ENCODE measurements at regions not wholly inside any gene's neighbourhood (a gene's known extent, or its start where the extent isn't known, plus 50 kb on each side); places are given as distances from the start of the nearest gene placed in this dataset.
"Not testable (repeated sequence)": the region's sequence is repeated elsewhere in the genome, so short reads cannot be mapped to it uniquely, and the experiment has no call there.

DNA sequence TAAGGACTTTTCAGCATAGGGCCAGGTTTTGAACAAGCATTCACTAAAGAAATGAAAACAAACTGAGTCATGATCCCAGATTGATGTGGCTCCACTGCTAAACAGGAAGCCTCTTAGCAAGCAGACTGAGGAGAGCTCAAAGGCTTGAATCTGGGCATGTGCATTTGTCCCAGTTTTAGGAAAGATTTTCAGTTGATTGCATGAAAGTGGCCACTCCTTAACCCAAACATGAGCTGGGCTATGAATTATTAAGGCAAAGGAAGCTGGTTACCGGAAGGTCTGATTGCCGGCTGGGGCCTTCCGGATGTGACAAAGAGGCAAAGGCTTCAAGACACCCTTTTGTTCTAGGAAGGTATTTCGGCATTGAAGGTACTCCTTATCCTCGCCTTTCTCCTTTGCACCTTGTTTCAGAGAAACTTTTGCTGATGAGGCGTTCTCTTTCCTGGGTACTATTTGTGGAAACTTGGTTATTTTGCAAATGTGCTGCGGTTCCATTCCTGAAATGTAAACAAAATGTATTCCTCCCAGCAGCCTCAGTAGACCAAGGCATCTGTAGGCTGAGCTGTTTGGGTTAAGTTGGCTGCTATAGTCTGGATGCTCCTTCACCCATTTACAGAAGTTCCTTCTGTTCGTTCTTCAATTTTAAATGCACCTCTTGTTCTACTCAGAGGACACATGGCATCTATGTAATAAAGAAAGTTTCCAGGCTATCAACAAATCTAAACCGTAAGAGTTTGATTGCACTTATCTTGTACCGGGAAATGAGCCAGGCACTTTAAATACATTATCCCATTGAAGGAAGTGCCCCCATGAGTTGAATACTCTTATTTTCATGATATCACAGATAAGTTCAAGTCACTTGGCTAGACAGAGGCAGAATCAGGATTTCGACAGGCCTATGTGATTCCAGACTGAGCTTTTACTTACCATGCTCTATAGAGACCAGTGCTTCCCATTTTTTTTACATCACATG is 115.6 kb upstream of the METAP2 start:
- TF ChIP-seq GATA1 (IDR thresholded peaks at IDR 0.05; ENCODE audit: low read depth, low read length) = no peak
- TF ChIP-seq POLR2A (IDR thresholded peaks at IDR 0.05; ENCODE audit: low read length) = no peak
- DNase-seq = no peak

DNA sequence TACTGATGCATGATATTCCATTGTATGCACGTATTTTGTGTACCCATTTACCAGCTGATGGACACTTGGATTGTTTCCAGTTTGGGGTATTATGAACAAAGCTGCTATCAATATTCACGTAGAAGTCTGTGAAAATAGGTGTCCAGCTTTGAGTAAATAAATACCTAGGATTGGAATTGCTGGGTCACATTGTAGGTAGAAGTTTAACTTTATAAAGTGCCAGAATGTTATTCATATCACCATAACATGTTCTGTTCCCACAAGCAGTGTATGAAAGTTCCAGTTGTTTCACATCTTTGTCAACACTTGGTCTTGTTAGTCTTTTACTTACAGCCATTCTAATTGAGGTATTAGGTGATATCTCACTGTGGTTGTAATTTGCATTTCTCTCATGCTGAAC is 108.0 kb upstream of the METAP2 start:
- no peak for TF ChIP-seq POLR2A (IDR thresholded peaks at IDR 0.05; ENCODE audit: low read length)
- TF ChIP-seq GATA1 (IDR thresholded peaks at IDR 0.05; ENCODE audit: low read depth, low read length) = no peak
- DNase-seq = no peak

- TF ChIP-seq GATA1 (IDR thresholded peaks at IDR 0.05; ENCODE audit: low read depth, low read length) = no peak
- TF ChIP-seq POLR2A (IDR thresholded peaks at IDR 0.05; ENCODE audit: low read length) = no peak
- DNase-seq = no peak
Observed at GRCh38 chr12:95368931-95369330, 105.0 kb upstream of the METAP2 start.

GRCh38 chr12:95371571-95371970 is 102.4 kb upstream of the METAP2 start:
- DNase-seq = no peak
- TF ChIP-seq GATA1 (IDR thresholded peaks at IDR 0.05; ENCODE audit: low read depth, low read length) = no peak
- no peak for TF ChIP-seq POLR2A (IDR thresholded peaks at IDR 0.05; ENCODE audit: low read length)

DNA sequence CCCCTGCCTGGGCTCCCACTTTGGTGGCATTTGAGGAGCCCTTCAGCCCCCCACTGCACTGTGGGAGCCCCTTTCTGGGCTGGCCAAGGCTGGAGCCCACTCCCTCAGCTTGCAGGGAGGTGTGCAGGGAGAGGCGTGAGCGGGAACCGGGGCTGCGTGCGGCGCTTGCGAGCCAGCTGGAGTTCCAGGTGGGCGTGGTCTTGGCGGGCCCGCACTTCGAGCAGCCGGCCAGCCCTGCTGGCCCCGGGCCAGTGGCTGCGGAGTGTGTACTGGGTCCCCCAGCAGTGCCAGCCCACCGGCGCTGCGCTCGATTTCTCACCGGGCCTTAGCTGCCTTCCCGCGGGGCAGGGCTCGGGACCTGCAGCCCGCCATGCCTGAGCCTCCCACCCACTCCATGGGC is 94.5 kb upstream of the METAP2 start:
- not testable (repeated sequence) for DNase-seq

- DNase-seq = not testable (repeated sequence)
Observed at GRCh38 chr12:95380334-95380733, 93.6 kb upstream of the METAP2 start.

DNA sequence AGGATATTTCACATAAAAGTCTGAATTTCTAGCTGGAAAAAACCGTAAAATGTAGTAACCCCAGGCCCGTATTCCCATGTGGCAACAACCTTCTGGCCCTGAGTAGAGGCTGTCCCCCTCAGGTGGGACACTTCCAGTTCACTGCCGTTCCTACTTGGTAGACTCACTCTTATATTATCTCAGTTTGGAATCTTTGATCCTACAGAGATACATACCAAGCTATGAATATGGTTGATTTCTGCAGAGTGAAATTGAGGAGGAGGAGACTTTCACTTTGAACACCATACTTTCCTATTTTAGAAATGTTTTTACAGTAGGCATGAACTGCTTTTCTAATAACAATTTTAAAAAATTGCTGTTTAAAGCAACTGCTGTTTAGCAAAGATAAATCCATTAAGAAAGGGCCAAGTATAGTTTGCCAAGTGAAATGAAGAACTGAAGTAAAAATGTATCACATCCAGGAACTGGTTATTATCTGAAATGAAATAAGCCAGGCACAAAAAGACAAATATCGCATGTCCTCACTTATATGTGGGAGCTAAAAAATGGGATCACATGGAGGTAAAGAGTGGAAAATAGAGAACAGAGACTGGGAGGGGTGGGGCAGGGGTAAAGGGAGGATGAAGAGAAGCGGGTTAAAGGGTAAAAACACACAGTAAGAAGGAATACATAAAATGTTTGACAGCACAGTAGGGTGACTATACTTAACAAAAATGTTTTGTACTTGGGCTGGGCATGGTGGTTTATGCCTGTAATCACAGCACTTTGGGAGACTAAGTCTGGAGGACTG is 92.8 kb upstream of the METAP2 start:
- DNase-seq = no peak
- no peak for TF ChIP-seq POLR2A (IDR thresholded peaks at IDR 0.05; ENCODE audit: low read length)
- no peak for TF ChIP-seq GATA1 (IDR thresholded peaks at IDR 0.05; ENCODE audit: low read depth, low read length)

DNA sequence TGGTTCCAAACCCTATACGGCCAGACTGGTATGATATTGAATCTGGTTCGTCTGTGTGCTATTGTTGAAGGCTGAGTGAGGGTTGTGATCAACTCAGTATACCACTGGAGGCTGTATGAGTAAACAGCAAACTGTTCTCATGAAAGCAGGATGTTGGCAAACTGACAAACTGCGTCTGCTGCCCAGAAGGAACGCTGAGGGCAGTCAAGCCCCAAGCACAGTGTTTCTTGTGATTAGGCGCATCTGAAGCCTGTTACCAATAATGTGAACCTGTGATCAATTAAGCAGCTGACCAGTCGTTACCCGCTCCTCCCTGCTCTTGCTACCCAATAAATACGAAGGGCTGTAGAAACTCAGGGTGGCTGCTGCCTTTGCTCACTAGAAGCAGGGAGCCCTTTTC is 90.0 kb upstream of the METAP2 start:
- not testable (repeated sequence) for DNase-seq

GRCh38 chr12:95384785-95385184 is 89.2 kb upstream of the METAP2 start:
- no peak for DNase-seq

DNA sequence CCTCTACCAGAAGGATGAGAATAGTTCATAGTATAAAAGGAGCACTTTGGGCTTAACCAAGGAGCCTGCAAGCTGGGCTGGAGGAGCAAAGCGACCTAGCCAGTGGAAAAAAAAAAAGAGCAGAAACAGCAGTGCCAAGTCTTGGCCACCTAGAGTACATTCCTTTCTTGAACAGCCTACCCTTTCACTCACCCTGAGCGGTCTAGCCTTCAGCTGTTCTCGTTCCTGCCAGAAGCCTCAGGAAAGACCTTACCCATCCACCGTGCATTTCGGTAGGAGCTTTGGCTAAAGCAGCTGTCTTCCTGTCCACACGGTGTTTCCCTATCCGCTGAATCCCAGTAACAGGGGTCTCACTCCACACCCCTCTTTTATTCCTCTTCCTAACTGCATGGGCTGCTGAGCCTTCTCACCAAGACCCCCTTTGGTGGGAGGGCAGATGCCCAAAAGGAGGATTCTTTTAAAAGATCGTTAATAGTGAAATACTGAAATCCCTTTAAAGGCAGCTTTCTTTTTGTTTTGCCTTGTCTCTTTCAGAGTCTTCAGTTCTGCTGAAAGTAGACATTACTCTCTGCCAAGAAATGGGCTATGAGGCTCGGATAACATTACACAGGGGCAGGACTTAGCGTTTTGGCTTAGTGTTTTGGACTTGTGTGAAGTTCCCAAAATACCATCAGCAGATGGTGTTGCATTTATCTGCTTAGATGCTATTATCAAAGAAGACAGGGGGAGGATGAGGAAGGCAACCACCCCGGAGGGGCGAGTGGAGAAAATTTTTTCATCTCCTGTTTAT is 88.5 kb upstream of the METAP2 start:
- TF ChIP-seq POLR2A (IDR thresholded peaks at IDR 0.05; ENCODE audit: low read length) = peak; percentile 32
- no peak for TF ChIP-seq GATA1 (IDR thresholded peaks at IDR 0.05; ENCODE audit: low read depth, low read length)
- DNase-seq = peak; percentile 71 to 84

More at GRCh38 chr12:95384785-95385184, 89.2 kb upstream of the METAP2 start:
- no peak for TF ChIP-seq GATA1 (IDR thresholded peaks at IDR 0.05; ENCODE audit: low read depth, low read length)
- no peak for TF ChIP-seq POLR2A (IDR thresholded peaks at IDR 0.05; ENCODE audit: low read length)

- TF ChIP-seq POLR2A (IDR thresholded peaks at IDR 0.05; ENCODE audit: low read length) (no peak), GATA1 (IDR thresholded peaks at IDR 0.05; ENCODE audit: low read depth, low read length) (no peak)
- DNase-seq = peak; percentile 47 to 69
Observed at GRCh38 chr12:95386051-95386450, 87.9 kb upstream of the METAP2 start.

DNA sequence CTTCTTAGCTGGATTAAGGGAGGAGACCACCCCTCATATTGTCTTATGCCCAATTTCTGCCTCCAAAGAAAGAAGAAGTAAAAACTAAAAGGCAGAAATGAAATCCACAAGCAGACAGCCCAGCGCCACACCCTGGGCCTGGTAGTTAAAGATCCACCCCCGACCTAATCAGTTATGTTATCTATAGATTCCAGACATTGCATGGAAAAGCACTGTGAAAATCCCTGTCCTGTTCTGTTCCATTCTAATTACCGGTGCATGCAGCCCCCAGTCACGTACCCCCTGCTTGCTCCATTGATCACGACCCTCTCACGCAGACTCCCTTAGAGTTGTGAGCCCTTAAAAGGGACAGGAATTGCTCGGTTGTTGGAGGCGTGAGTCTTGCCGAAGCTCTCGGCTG is 85.7 kb upstream of the METAP2 start:
- peak; percentile 56 to 62 for DNase-seq

DNA sequence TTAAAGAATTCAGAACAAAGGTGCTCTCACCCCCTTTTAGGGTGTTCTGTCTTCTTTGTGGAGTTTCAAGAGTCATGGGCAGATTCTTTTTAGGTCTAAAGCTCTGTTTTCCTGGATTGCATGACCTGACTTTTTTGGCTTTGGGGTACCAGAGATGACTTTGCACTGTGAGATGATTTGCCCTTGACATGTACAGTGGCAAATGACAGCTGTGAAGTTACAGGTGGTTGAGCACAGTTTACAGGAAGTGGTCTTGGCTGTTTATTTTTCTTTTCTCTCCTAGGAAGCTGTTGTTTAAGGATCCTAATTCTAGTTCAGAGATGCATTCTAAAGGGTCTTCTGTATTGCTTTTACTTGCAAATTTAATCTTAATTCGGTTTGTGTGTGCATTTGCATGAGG is 83.8 kb upstream of the METAP2 start:
- TF ChIP-seq GATA1 (IDR thresholded peaks at IDR 0.05; ENCODE audit: low read depth, low read length) (no peak), POLR2A (IDR thresholded peaks at IDR 0.05; ENCODE audit: low read length) (no peak)
- no peak for DNase-seq

GRCh38 chr12:95390932-95391331 is 83.0 kb upstream of the METAP2 start:
- DNase-seq = no peak
- TF ChIP-seq POLR2A (IDR thresholded peaks at IDR 0.05; ENCODE audit: low read length) (no peak), GATA1 (IDR thresholded peaks at IDR 0.05; ENCODE audit: low read depth, low read length) (no peak)
